ENCODE measurements at regions not wholly inside any gene's neighbourhood (a gene's known extent, or its start where the extent isn't known, plus 50 kb on each side); places are given as distances from the start of the nearest gene placed in this dataset.

- DNase-seq (ENCODE audit: low spot score), result no peak
Observed at GRCh38 chr5:2696156-2696807, 55.2 kb downstream of the IRX2 start.

DNA sequence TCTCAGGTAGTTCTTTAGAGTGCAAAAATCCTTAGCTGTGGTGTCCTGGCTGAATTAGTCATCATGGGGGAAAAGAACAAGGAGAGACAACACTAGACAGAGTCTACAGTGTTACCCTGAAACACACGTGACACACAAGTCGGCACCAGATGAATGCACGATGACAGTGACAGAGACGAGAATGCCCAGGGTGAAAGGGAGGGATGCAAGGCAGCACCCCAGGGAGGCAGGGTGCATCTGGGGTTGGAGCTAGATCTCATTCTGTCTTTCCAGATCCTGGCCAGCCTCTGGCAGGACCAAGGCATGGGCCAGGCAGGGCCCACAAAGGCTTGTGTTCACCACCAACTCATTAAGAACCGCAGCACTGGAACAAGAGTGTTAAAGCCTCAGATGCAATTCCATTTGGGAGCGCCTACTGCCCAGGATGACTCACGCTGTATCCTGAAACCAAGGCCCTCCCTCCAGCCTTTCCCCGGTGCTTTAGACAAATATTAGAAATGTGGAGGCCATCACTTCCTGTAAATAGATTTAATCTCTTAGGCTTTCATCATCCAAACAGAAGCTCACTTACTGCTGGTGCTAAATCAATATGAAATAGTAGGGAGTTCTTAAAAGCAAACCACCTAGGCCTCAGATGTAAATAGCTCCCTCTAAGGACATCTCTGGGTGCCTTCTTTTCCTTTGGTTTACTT is 56.1 kb downstream of the IRX2 start:
- no peak for DNase-seq (ENCODE audit: low spot score)

- no peak for DNase-seq (ENCODE audit: low spot score)
Observed at GRCh38 chr5:2691530-2691929, 59.9 kb downstream of the IRX2 start.

DNA sequence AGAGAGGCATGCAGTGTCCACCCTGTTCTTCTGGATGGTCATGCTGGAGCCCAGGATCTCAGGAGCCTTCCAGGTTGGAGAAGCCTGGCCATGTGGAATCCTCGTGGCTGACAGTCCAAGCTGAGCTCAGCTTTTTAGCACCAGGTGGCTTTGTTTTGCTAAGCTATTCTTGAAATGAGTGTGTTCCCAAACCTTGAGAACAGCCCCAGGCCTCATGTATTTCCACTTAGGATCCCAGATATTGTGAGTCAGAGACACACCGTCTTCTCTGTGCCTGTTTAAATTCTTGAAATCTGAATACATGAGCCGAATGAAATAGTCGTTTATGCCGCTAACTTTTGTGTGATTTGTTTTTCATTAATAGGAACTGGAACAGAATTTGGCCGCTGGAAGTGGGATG is 61.2 kb downstream of the IRX2 start:
- DNase-seq (ENCODE audit: low spot score), result no peak

DNA sequence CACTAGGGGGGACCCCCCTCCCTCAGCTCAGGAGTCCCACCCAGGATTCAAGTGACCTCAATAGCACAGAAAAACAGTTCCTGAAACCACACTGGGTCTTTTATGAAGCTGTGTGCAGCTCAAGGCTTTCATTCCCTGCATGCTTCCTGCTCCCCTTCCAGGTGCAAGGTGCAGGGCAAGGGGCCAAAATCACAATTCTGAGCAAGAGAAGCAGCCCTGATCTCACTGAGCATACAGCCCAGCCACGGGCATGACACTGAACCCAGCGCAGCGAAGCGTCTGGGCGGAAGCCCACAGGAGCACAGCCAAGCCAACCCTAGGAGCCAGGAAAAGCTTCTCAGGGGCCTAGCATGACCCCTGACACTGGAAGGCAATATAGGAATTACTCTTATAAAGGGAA is 62.9 kb downstream of the IRX2 start:
- DNase-seq (ENCODE audit: low spot score), result no peak

DNA sequence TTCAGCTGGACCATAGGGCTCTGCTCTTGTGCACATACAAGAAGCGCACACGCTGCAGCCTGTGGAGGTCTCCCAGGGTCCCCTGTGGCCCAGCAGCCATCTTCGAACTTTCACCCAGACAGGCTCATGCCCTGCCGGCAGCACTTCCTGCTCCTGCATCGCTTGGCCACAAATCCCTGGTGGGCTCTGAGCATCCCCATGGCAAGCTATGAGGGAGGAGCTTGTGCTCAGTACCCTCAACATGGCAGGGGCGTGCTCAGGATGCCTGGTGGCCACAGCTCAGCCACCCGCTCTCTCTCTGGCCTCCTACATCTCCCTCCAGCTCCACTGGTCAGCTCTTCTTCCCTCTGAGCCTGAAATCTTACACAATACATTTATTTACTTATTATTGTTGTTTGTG is 63.7 kb downstream of the IRX2 start:
- DNase-seq (ENCODE audit: low spot score), result no peak

DNA sequence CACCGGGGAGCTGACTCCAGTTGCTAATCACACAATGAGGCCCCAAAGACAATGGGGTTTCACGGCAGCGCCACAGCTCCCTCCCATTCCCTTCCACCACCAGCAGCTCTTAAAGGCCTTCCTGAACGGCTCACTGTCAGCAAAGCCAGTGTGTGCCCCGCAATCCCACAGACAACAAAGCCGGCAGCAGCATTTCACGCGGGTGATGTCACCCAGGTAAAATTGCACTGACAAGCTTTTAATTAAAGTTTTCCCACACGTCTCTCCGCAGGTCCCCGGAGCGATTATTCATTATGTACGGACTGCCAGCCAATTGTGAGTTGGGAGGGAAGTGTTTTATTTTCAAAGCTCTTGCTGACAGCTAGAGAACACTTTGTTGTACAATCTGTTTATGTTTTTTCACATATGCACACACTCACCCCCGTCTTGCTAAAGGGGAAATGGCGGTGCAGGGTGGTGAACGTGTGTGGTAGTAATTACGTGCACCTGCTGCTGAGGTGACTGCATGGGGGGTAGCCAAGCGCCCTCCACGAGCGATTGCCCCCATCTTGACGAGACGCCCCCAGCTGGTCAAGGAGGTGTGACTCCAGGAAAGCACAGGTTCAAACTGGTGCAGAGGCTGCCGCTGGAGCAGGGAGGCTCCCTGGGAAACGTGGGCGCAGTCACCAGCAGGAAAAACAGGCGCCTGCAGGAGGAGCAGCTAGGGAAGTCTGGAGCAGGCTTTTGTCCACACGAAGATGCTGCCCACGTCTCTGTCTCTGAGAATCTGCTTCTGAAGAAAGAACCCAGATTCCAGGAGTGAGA is 65.0 kb downstream of the IRX2 start:
- DNase-seq (ENCODE audit: low spot score), result no peak

DNA sequence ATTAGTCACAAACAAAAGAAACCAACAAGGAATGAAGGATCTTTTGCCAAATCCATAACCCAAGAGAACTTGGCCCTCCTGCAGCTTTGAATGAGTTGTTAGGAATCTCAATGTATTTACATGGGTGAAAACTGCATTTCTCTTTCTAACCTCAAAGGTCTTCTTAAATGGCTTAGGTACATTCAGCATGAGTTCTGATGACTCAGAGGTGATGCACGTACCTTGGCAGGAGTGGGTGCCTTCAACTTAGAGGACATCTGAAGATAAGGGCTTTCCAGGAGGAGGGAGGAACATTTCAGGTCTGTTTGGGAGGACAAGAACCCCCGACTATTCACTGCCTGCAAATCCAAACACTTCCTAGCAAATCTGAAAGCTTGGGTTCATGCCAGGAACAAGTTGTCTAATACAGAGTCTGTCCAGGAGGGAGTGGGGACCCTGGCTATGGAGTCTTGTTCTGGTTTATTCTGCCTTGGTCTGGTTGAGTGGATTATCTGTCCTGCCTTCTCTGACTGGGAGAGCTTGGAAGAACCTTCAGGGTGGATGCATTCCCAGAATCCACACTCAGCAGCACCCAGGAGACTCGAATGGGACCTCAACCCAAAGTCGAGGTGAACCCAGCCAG is 65.7 kb downstream of the IRX2 start:
- DNase-seq (ENCODE audit: low spot score), result no peak

- no peak for DNase-seq (ENCODE audit: low spot score)
Observed at GRCh38 chr5:2684606-2685005, 66.9 kb downstream of the IRX2 start.

DNA sequence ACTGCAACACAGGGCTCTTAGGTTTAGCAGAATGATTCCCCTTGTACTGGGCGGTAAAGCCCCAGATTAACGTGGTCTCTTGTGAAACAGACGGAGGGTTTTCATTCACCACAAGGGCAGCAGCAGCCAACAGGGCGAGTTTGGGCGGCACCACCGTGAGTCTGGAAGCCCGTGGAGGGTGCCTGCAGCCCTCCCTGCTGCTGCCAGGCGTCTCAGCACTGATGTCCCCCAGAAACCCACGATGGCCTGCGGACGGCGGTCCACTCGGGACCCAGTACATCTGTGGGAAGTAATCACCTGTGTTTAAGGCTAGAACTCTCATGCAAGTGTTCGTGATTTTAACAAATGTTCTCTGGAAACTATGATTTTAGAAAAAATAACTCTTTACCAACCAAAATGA is 67.8 kb downstream of the IRX2 start:
- DNase-seq (ENCODE audit: low spot score), result no peak

DNA sequence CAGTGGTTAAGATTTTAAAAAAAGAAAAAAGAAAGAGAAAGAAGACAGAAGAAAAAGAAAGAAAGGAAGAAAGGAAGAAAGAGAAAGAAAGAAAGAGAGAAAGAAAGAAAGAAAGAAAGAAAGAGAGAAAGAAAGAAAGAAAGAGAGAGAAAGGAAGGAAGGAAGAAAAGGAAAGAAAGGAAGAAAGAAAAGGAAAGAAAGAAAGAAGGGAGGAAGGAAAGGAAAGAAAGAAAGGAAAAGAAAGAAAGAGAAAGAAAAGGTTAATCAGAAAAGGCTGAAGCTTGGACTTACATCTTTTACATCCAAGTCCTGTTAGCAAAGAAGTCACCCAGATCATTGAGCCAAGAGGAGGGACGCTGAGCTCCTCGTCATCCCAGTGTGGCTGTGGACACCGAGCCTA is 70.0 kb downstream of the IRX2 start:
- no peak for DNase-seq (ENCODE audit: low spot score)

DNA sequence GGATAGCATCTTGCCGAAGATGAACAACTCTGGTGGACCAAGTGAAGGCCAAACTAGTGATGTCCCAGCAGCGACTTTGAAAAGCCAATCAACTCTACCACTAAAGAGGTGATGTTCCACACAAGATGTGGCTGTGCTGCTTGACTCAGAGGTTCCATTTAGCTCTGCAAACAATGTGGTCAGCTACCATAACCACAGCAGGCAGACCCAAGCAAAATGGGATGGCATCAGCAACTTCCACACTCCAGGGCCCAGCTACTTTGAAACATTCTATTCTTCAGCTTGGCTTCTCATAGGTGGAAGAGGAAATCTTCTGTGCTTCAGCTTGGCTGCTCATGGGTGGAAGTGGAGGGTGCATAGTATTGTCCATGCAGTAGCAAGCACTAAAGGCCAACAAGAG is 70.5 kb downstream of the IRX2 start:
- DNase-seq (ENCODE audit: low spot score), result no peak

- DNase-seq (ENCODE audit: low spot score), result no peak
Observed at GRCh38 chr5:2677689-2678088, 73.8 kb downstream of the IRX2 start.

DNA sequence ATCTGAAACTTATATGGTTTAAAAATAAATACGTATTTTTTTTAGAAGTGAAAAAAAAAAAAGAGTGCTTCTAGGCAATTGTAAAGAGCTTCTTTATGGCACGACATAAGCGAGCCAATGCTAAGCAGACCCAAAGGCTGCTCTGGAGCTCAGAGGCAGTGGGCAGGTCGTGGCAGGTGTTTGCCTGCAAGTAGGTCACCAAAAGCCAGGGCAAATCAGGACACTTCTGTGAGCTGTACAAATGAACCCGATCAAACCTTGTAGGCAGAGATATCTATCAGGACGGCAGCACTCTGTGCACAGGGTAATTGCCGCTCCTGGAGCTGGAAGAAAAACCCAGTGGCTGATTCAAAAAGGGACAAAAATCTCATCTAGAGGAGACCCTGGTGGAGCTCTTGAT is 75.9 kb downstream of the IRX2 start:
- no peak for DNase-seq (ENCODE audit: low spot score)

DNA sequence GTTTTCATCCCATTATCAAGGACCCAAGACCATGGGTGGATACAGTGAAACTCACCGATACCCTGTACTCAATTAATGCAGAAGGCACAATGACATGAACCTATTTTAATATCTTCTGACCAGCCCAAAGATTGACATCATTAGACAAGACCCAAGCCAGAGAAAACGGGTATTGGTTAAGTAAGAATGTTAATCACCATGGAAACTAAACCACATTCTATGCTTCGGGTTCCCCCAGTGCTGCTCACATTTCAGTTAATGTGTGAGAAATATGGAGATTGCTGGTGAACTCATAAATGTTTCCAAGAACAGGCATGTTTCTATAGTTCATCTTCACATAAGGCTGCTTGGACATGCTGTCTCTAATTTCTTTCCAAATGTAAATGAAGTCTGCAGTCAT is 77.0 kb downstream of the IRX2 start:
- DNase-seq (ENCODE audit: low spot score), result no peak

- no peak for DNase-seq (ENCODE audit: low spot score)
Observed at GRCh38 chr5:2670940-2671339, 80.5 kb downstream of the IRX2 start.

GRCh38 chr5:2669913-2670312 is 81.6 kb downstream of the IRX2 start:
- no peak for DNase-seq (ENCODE audit: low spot score)

DNA sequence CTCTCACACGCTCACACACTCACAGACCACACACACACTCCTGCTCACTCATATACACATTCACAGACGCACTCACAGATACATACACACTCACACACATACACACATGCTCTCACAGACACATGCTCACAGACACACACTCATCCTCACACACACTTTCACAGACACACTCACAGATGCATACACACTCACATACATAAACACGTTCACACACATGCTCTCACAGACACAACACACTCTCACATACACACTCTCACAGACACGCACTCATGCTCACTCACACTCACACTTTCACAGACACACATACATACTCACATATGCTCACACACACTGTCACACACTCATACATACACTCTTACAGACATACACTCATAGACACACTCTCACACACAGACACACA is 82.2 kb downstream of the IRX2 start:
- no peak for DNase-seq (ENCODE audit: low spot score)

- no peak for DNase-seq (ENCODE audit: low spot score)
Observed at GRCh38 chr5:2666081-2666480, 85.4 kb downstream of the IRX2 start.

DNA sequence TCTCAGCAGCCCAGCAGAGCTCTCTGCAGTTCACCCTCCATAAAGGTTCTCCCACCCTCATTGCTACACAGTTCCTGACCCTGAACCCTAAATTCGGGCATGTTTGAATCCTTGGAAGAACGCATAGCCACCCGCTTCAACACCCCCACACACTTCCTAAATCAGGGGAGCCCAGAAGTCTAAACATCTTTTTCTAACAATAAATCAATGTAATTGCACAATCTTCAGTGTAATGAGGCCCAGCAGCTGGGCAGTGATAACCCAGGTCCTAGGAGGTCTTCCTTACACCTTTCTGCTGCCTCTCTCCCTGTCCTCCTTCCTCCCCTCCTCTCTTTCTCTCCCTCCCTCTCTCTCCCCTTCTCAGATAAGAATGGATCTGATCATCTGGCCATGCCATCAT is 88.0 kb downstream of the IRX2 start:
- no peak for DNase-seq (ENCODE audit: low spot score)

- DNase-seq (ENCODE audit: low spot score), result no peak
Observed at GRCh38 chr5:2660315-2660714, 91.2 kb downstream of the IRX2 start.

DNA sequence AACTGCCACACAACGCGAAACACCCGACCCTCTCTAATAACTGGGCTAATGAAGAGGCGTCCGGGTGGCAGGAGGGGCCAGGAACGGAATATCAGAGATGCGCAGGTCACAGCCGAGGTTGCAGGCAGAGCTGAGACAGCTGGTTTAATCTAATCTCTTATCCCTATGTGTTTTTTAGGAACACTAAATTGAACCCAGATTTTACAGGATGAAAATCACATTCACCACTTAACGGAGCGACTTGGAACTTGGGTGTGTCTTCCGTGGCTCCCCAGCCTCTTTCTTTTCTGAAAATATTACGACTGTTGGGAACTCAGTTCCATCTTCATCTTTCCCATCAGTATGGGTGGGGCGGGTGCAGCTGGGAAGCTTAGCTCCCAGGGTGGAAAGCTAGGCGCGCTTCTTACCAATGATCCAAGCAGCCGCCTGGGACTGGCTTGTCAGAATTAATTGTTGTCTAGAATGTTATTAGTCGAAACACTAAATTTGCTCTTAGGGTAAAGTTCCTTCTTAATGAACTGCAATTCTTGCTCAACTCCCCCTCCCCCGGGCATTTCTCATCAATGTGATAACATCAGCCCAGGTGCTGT is 92.5 kb downstream of the IRX2 start:
- DNase-seq (ENCODE audit: low spot score), result no peak

Data from A172 (cell line).